Astrocyte of the cerebellum (primary cell): ENCODE measurements at regions not wholly inside any gene's neighbourhood (a gene's known extent, or its start where the extent isn't known, plus 50 kb on each side); places are given as distances from the start of the nearest gene placed in this dataset.

Source experiments
- DNase-seq: peaks from one replicate; pipeline ENCODE4 v3.0.0-alpha.2; 2011; ENCODE audit warnings: low read depth
- H3K4me3 ChIP-seq: 2 replicates; pipeline ENCODE4 v1.5.1; 2011; ENCODE audit warnings: mild to moderate bottlenecking, low read depth, low read length, moderate library complexity
- in situ Hi-C: cut with HindIII; loops from 2 replicates; pipeline ENCODE4 v1.10.0; 2017; ENCODE audit warnings: low sequenced_read_pairs
- TF ChIP-seq, protein P1 (sequence below): IDR thresholded peaks from 2 replicates; pipeline ENCODE4 v1.5.1; 2012; ENCODE audit warnings: low read length, low read depth, moderate library complexity, mild to moderate bottlenecking; ENCODE audit errors: missing control alignments

DNA sequence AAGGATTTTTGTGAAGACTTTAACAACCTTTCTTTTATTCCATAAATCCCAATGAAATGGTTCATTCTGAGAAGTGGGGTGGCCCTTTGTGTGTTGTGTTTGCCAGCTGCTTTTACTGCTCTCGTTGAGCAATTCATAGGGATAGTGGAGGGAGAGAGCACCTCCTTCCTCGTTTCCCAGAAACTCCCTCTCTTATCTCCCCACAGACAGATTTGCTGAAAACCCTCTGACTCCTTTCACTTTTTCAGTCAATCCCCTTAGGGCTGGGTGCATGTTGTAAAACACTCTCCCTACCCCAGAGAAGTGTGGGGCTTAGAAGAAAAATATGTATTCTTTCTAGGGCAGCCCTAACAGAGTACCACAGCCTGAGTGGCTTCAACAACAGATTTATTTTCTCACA lies 557.2 kb upstream of the RGMA start:
- no peak for DNase-seq
- TF ChIP-seq, protein P1, sequence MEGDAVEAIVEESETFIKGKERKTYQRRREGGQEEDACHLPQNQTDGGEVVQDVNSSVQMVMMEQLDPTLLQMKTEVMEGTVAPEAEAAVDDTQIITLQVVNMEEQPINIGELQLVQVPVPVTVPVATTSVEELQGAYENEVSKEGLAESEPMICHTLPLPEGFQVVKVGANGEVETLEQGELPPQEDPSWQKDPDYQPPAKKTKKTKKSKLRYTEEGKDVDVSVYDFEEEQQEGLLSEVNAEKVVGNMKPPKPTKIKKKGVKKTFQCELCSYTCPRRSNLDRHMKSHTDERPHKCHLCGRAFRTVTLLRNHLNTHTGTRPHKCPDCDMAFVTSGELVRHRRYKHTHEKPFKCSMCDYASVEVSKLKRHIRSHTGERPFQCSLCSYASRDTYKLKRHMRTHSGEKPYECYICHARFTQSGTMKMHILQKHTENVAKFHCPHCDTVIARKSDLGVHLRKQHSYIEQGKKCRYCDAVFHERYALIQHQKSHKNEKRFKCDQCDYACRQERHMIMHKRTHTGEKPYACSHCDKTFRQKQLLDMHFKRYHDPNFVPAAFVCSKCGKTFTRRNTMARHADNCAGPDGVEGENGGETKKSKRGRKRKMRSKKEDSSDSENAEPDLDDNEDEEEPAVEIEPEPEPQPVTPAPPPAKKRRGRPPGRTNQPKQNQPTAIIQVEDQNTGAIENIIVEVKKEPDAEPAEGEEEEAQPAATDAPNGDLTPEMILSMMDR = no peak
- H3K4me3 ChIP-seq = no peak overlapping the region
- in situ Hi-C loops = no loop called here

DNA sequence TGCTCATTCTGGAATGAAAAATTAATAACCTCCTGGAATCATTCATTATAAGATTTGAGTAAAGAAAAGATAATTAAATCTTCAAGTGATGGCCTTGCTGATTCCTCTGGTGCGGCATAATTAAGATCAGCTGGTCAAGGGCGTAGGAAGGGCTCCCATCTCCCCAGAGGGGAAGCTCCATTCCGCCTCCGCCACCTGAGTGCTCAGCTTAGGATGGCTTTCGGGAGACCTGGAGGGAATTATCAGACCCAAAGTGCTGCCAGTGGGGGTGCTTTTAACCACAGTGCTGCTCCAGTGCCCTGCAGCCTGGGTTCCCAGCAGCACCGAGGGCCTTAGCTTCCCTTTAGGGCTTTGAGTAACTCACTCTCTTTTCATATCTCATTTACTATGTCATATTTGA lies 556.6 kb upstream of the RGMA start:
- in situ Hi-C loops = no loop called here
- H3K4me3 ChIP-seq = no peak overlapping the region
- TF ChIP-seq, protein P1 = no peak
- DNase-seq = no peak

DNA sequence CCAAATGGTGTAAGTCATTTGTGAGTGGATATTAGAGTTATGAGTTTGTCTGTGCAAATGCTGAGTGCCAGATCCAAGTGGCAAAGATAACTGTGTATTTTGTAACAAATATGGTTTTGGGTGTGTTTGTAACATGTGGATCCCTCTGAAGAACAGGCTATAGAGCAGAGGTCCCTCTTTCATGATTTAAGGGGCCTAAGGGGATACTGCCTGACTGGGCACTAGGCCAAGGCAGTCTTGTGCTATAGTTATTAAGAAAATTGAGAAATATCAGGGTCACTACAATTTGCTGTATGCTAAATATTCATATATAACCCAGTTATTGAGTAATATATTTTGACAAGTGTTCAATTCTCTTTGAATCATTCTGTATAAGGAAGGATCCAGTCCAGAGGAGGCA lies 555.6 kb upstream of the RGMA start:
- DNase-seq = no peak
- H3K4me3 ChIP-seq = no peak overlapping the region
- TF ChIP-seq, protein P1 = no peak
- in situ Hi-C loops = no loop called here

DNA sequence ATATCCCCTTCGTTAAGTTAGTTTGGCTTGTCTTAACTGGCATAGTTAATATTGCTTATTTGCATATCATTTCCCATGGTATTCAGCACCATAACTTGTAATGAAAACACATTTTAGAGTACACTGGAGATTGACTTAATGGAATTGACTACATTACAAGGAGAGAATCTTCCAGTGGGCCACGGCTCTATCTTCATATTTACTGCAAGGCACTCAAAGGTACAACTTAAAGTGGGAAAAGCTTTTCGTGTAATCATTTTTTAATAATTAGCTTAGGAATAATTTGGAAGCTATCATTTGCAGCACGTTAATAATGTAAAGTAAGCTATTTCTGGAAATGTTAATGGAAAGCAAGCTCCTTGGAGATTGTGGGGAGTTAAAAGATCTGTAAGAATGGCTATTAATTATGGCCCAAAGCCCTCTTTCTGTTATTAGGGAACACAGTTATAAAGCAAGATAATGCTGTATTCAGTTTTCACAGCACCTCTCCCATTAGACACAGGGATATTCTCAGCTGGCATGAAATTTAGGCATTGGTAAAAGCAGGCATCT lies 551.5 kb upstream of the RGMA start:
- no peak overlapping the region for H3K4me3 ChIP-seq
- in situ Hi-C loops = no loop called here
- TF ChIP-seq, protein P1 = no peak
- no peak for DNase-seq

DNA sequence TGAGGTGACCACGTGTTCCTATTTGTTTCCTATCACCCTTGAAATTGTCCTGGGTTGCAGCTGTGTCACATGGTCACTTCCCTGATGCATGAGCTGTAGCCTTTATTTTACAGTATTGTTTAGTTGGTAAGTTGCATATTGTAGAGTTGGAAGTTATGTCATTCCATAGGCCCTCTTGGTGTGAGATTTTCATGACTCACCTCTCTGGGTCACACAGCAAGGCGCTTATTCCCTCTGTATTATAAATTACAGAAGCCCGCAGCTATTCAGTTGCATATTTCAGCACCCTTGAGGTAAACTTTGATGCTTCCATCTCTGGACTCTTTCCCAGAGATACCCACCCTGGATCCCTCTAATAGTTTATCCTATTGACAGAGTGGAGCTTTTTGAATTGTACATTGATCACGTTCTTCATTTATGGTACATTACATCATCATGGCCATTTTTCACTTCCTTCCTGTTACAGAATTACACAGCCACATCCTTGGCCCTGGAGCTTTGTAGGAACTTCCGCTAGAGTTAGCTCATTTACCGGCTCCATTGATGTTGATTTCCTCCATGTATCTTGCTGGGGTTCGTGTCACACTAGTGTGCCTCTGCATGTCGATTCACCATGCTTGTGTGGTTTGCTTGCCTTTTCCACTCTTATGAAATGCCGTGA lies 543.1 kb upstream of the RGMA start:
- in situ Hi-C loops = no loop called here
- H3K4me3 ChIP-seq = no peak overlapping the region
- no peak for DNase-seq
- TF ChIP-seq, protein P1 = no peak

DNA sequence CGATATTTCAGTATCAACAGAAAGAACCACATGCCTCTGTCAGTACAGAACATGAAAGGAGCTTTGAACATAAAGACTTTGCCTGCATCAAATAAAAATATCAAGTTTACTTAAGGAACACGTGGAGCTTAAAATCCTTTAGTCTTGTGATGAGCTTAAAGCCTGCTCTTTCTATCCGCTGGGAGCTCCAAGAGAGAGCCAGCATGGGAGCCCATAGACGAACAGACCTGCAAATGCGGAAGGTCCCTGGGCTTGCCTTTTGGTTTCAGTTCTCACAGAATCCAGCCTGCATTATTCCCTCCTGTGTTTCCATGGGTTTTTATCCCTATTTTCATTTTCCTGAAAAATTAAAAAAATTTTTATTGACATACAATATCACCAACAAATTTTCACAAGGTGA lies 530.6 kb upstream of the RGMA start:
- DNase-seq = no peak
- in situ Hi-C loops = no loop called here

More for the DNA sequence above, 530.6 kb upstream of the RGMA start:
- H3K4me3 ChIP-seq = no peak overlapping the region
- TF ChIP-seq, protein P1 = no peak
